Testis (tissue), 2 donors: ENCODE measurements at regions not wholly inside any gene's neighbourhood (a gene's known extent, or its start where the extent isn't known, plus 50 kb on each side); places are given as distances from the start of the nearest gene placed in this dataset.

Source experiments
- POLR2A ChIP-seq: fragments of 450-650 bp; IDR thresholded peaks from one replicate; pipeline ENCODE4 v1.6.1; 2017; ENCODE audit warnings: antibody characterized with exemption, mild to moderate bottlenecking, moderate library complexity
- TF ChIP-seq, protein P1 (sequence below), 3 experiments: fragments of 450-650 bp in 2 of 3; fragments of 200-600 bp in 1 of 3; sonication (generic) in 1 of 3; IDR thresholded peaks; one replicate each; pipeline ENCODE4 v1.5.1; 2016 to 2019; ENCODE audit warnings: antibody characterized with exemption in 3 of 3, mild to moderate bottlenecking in 2 of 3, moderate library complexity in 1 of 3

DNA sequence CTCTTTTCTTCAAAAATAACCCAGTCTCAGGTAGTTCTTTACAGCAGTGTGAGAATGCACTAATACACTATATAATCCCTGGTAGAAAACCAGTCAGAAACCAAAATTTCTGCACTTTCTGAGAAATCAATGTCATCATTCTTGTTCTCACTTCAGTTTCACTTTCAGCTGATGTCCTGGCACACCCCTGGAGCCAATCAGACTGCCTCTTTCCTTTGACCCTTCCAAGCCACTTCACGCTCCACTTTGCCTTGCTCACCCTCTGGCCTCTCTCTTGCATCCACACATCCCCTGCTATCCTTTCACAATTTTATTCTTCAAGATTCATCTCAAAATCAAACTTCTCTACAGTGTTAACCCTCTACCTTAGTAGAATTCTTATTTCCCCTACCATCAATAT, 181.1 kb downstream of the ASCL1 start:
- TF ChIP-seq, protein P1, sequence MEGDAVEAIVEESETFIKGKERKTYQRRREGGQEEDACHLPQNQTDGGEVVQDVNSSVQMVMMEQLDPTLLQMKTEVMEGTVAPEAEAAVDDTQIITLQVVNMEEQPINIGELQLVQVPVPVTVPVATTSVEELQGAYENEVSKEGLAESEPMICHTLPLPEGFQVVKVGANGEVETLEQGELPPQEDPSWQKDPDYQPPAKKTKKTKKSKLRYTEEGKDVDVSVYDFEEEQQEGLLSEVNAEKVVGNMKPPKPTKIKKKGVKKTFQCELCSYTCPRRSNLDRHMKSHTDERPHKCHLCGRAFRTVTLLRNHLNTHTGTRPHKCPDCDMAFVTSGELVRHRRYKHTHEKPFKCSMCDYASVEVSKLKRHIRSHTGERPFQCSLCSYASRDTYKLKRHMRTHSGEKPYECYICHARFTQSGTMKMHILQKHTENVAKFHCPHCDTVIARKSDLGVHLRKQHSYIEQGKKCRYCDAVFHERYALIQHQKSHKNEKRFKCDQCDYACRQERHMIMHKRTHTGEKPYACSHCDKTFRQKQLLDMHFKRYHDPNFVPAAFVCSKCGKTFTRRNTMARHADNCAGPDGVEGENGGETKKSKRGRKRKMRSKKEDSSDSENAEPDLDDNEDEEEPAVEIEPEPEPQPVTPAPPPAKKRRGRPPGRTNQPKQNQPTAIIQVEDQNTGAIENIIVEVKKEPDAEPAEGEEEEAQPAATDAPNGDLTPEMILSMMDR (IDR thresholded peaks at IDR 0.05) = no peak
- no peak for TF ChIP-seq POLR2A
